NB4 (cell line): ENCODE measurements at regions not wholly inside any gene's neighbourhood (a gene's known extent, or its start where the extent isn't known, plus 50 kb on each side); places are given as distances from the start of the nearest gene placed in this dataset.

Source experiments
- MYC ChIP-seq: IDR thresholded peaks from 2 replicates; pipeline ENCODE4 v1.6.1; 2011; ENCODE audit warnings: low read depth, low read length
- POLR2A ChIP-seq: IDR thresholded peaks from 2 replicates; pipeline ENCODE4 v1.6.1; 2011; ENCODE audit warnings: mild to moderate bottlenecking; ENCODE audit not compliant: insufficient read length; ENCODE audit errors: extremely low read depth
- TF ChIP-seq, protein P1 (sequence below): IDR thresholded peaks from one replicate; pipeline ENCODE4 v1.5.1; 2012; ENCODE audit warnings: low read depth, low read length

DNA sequence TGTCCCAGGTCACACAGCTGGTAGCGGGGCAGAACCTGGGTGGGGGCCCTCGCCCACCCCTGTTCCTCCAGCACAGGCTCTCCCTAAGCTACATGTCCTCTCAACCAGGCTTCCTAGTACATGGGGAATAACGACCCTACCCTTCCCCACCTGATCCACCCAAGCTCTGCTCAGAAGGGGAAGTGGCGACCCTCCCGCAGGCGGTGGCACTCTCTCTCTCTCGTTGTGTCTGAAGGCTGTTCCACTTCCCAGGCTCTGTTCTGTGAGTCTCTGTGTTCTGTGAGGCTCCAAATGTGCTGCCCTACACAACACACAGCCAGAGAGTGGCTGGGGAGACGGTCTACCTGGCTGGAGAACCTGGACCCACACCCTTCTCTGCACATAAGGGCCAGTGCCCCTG lies 135.8 kb downstream of the COPS8 start:
- TF ChIP-seq, protein P1, sequence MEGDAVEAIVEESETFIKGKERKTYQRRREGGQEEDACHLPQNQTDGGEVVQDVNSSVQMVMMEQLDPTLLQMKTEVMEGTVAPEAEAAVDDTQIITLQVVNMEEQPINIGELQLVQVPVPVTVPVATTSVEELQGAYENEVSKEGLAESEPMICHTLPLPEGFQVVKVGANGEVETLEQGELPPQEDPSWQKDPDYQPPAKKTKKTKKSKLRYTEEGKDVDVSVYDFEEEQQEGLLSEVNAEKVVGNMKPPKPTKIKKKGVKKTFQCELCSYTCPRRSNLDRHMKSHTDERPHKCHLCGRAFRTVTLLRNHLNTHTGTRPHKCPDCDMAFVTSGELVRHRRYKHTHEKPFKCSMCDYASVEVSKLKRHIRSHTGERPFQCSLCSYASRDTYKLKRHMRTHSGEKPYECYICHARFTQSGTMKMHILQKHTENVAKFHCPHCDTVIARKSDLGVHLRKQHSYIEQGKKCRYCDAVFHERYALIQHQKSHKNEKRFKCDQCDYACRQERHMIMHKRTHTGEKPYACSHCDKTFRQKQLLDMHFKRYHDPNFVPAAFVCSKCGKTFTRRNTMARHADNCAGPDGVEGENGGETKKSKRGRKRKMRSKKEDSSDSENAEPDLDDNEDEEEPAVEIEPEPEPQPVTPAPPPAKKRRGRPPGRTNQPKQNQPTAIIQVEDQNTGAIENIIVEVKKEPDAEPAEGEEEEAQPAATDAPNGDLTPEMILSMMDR = no peak
- TF ChIP-seq MYC (no peak), POLR2A (no peak)
